GM19372 (cell line): ENCODE measurements at regions not wholly inside any gene's neighbourhood (a gene's known extent, or its start where the extent isn't known, plus 50 kb on each side); places are given as distances from the start of the nearest gene placed in this dataset.

Source experiments
- ATAC-seq: cut with Tn5 transposase; IDR thresholded peaks from one replicate; pipeline ENCODE4 v1.9.1; 2021; ENCODE audit warnings: mild to moderate bottlenecking, low read depth, moderate library complexity; ENCODE audit not compliant: unreplicated experiment

- no peak for ATAC-seq
Observed at GRCh38 chr3:23739536-23739935, 66.2 kb upstream of the UBE2E1 start.

GRCh38 chr3:23740517-23740965 is 65.2 kb upstream of the UBE2E1 start:
- peak; percentile 77 for ATAC-seq

DNA sequence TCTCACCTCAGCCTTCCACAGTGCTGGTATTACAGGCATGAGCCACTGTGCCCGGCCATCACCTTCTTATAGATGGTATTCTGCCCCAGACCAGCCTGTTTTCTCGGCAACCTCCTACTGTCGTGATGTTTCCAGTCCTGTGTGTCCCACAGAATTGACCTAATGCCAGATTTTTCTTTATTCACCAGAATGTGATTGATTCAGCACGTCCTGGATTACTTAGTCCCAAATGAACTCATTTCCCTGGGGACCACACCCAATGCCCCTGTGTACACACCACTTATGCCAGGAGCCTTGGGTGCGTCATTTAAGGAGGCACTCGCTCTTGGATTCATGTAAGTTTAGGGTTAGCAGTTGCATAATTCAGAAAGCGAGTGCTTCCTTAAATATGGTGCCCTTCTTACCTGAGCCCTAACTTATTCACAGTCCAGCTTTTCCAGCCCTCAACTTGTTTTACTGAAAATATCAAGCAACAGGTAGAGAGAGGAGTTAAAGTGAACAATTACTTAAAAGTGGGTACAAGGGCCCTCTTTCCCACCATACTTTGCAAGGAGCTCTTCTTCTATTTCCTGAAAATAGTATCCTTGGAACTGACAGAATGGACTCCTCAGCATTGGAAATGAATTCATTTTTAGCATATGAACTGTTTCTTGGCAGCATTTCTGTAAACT is 64.6 kb upstream of the UBE2E1 start:
- no peak for ATAC-seq

- no peak for ATAC-seq
Observed at GRCh38 chr3:23743141-23743784, 62.5 kb upstream of the UBE2E1 start.

DNA sequence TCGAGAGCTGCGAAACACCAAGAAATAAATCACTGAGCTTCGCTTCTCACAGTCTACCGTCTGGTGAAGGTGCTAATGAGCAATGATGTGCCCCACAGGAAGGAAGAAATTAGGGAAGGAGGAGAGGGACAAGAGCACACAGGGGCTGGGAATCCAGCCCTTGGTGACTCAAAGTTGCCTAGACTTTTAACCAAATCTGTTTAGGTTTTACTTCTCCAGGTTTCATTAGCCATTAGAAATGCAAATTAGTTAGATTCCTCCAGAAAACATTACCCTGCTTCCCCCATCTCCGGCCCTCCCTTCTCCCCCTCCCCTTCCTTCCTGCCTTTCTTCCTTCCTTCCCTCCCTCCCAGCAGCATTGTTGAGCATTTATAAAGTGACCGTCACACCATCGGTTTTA is 59.3 kb upstream of the UBE2E1 start:
- no peak for ATAC-seq

GRCh38 chr3:23747841-23748240 is 57.9 kb upstream of the UBE2E1 start:
- ATAC-seq, result no peak

GRCh38 chr3:23748398-23749110 is 57.2 kb upstream of the UBE2E1 start:
- no peak for ATAC-seq

DNA sequence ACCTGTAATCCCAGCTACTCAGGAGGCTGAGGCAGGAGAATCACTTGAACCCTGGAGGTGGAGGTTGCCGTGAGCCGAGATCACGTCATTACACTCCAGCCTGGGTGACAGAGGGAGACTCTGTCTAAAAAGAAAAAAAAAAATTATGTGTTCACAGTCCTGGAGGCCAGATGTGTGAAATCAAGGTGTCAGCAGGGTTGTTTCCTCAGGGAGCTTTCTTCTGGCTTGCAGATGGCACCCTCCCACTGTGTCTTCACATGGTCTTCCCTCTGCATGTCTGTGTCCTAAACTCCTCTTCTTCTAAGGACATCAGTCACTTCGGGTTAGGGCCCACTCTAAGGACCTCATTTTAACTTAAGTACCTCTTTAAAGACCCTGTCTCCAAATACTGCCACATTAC is 56.1 kb upstream of the UBE2E1 start:
- no peak for ATAC-seq

GRCh38 chr3:23750573-23751210 is 55.1 kb upstream of the UBE2E1 start:
- no peak for ATAC-seq

DNA sequence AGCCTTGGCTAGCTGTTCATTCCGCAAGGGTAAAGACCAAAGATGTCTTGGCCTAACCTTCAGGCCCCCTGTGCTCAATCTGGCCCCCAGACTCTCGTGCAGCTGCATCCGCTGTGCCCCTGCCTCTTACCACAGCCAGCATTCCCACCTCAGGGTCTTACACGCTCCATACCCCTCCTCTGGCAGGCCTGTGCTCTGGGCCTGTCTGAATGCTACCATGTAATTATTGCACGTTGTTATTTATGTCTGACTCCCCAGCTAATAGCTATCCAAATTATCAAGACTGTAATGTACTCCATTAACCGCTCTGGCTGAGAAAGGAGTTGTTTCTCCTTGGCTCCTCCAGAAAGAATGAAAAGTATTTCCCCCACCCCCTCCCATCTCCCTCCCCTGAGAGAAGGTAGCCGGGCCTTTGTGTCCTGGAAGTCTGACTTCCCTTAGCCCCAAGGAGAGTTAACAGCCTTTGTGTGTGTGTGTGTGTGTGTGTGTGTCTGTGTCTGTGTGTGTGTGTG is 54.5 kb upstream of the UBE2E1 start:
- ATAC-seq, result no peak

- ATAC-seq, result no peak
Observed at GRCh38 chr3:23752126-23752525, 53.6 kb upstream of the UBE2E1 start.

- ATAC-seq, result no peak
Observed at GRCh38 chr3:23754215-23754614, 51.5 kb upstream of the UBE2E1 start.
